Stimulated activated CD4-positive, alpha-beta T cell treated with anti-CD3 and anti-CD28 coated beads, Interleukin-12 subunit alpha, Interleukin-12 subunit beta, amount 100 ng/mL, for 4 hours (primary cell): ENCODE measurements at regions not wholly inside any gene's neighbourhood (a gene's known extent, or its start where the extent isn't known, plus 50 kb on each side); places are given as distances from the start of the nearest gene placed in this dataset.
"Not testable (repeated sequence)": the region's sequence is repeated elsewhere in the genome, so short reads cannot be mapped to it uniquely, and the experiment has no call there.

Experiments used
- DNase-seq: peaks from one replicate; pipeline ENCODE4 v3.0.0-alpha.2; 2020

- not testable (repeated sequence) for DNase-seq
These were observed 201.0 kb downstream of the ADRA2C start for GRCh38 chr4:3967204-3967603.

- not testable (repeated sequence) for DNase-seq
These were observed 206.4 kb downstream of the ADRA2C start for GRCh38 chr4:3972626-3973025.

GRCh38 chr4:3973581-3974200 lies 207.5 kb downstream of the ADRA2C start:
- not testable (repeated sequence) for DNase-seq

- DNase-seq = not testable (repeated sequence)
These were observed 217.4 kb downstream of the ADRA2C start for GRCh38 chr4:3983518-3984125.

- not testable (repeated sequence) for DNase-seq
These were observed 218.6 kb downstream of the ADRA2C start for GRCh38 chr4:3984796-3985195.

- not testable (repeated sequence) for DNase-seq
These were observed 220.2 kb downstream of the ADRA2C start for GRCh38 chr4:3986412-3986811.

- DNase-seq = not testable (repeated sequence)
These were observed 229.3 kb downstream of the OTOP1 start for GRCh38 chr4:3997386-3997785.

GRCh38 chr4:4004036-4004435 lies 222.7 kb downstream of the OTOP1 start:
- not testable (repeated sequence) for DNase-seq

GRCh38 chr4:4004702-4005101 lies 222.0 kb downstream of the OTOP1 start:
- DNase-seq = not testable (repeated sequence)

- not testable (repeated sequence) for DNase-seq
These were observed 220.4 kb downstream of the OTOP1 start for GRCh38 chr4:4006356-4006755.

- DNase-seq = not testable (repeated sequence)
These were observed 207.7 kb downstream of the OTOP1 start for GRCh38 chr4:4019071-4019470.

GRCh38 chr4:4021161-4021560 lies 205.6 kb downstream of the OTOP1 start:
- not testable (repeated sequence) for DNase-seq

GRCh38 chr4:4026708-4027107 lies 200.0 kb downstream of the OTOP1 start:
- DNase-seq = not testable (repeated sequence)

- DNase-seq = not testable (repeated sequence)
These were observed 198.0 kb downstream of the OTOP1 start for GRCh38 chr4:4028752-4029151.

- not testable (repeated sequence) for DNase-seq
These were observed 196.2 kb downstream of the OTOP1 start for GRCh38 chr4:4030509-4030908.

GRCh38 chr4:4031446-4032135 lies 195.1 kb downstream of the OTOP1 start:
- not testable (repeated sequence) for DNase-seq

- DNase-seq = not testable (repeated sequence)
These were observed 194.4 kb downstream of the OTOP1 start for GRCh38 chr4:4032364-4032763.

GRCh38 chr4:4032801-4033605 lies 193.7 kb downstream of the OTOP1 start:
- DNase-seq = not testable (repeated sequence)

GRCh38 chr4:4037399-4038138 lies 189.2 kb downstream of the OTOP1 start:
- not testable (repeated sequence) for DNase-seq

GRCh38 chr4:4045823-4046222 lies 180.9 kb downstream of the OTOP1 start:
- not testable (repeated sequence) for DNase-seq

- DNase-seq = not testable (repeated sequence)
These were observed 180.0 kb downstream of the OTOP1 start for GRCh38 chr4:4046686-4047085.

GRCh38 chr4:4047202-4047601 lies 179.5 kb downstream of the OTOP1 start:
- not testable (repeated sequence) for DNase-seq
